IPS-NIHi11 (cell line): ENCODE measurements at regions not wholly inside any gene's neighbourhood (a gene's known extent, or its start where the extent isn't known, plus 50 kb on each side); places are given as distances from the start of the nearest gene placed in this dataset.
A peak's percentile ranks its signal among the peaks of the same experiment; 100 is the strongest.
"Not testable (repeated sequence)": the region's sequence is repeated elsewhere in the genome, so short reads cannot be mapped to it uniquely, and the experiment has no call there.

Experiments
- DNase-seq: peaks from one replicate; pipeline ENCODE4 v3.0.0; 2012; ENCODE audit warnings: mixed read lengths, low spot score

GRCh38 chr2:113386780-113387433 lies 50.6 kb upstream of the ZNG1B start:
- not testable (repeated sequence) for DNase-seq

DNA sequence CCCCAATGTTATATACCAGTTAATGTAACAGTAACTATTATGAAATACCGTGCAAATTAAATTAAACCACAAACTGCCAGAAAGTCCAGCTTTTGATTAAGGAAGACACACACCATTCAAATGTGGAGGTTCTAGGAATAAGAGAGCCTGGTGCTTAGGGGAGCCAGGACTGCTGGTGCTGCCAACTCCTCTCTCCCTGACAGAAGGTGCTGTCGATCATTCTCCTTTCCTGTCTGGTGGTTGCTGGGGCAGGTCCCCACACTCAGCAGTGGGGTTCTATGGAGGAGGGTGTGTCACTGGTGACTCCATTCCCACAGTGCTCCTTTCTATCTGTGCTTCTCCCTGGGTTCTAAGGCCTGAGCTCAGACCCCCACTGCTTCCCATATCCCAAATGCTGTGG lies 57.9 kb upstream of the ZNG1B start:
- not testable (repeated sequence) for DNase-seq

DNA sequence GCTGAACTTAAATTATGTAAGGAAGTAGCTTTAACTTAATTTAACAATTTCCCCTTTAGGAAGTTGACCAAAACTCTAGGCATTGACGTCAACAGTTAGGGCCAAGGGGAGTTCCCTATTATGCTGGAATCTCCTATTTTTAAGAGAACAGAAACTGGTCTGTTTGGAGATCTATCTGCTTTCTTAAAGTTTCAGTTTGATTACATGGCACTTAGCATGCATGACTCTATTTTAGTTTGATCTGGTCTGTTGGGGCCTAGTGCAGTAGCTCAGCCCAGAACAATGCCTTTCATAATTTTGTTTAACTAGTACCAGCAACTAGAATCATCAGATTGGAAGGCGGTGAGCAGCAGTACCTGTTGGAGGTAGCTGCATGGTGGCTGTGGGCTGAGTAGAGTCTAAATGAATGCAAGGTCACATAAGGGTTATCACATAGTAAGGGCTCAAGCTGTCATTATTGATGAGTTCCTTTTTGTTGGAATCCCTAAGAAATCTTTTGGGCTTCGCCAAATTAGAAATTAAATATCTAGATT lies 60.5 kb upstream of the ZNG1B start:
- no peak for DNase-seq

GRCh38 chr2:113376253-113376912 lies 61.1 kb upstream of the ZNG1B start:
- no peak for DNase-seq

DNA sequence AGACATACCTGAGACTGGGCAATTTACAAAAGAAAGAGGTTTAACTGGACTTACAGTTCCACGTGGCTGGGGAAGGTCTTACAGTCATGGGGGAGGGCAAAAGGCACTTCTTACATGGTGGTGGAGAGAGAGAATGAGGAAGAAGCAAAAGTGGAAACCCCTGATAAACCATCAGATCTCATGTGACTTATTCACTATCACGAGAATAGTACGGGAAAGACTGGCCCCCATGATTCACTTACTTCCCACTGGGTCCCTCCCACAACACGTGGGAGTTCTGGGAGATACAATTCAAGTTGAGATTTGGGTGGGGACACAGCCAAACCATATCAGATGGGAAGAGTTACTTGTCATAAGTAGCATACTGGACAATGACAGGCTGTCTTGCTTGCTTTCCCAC lies 62.6 kb upstream of the ZNG1B start:
- DNase-seq, result not testable (repeated sequence)

DNA sequence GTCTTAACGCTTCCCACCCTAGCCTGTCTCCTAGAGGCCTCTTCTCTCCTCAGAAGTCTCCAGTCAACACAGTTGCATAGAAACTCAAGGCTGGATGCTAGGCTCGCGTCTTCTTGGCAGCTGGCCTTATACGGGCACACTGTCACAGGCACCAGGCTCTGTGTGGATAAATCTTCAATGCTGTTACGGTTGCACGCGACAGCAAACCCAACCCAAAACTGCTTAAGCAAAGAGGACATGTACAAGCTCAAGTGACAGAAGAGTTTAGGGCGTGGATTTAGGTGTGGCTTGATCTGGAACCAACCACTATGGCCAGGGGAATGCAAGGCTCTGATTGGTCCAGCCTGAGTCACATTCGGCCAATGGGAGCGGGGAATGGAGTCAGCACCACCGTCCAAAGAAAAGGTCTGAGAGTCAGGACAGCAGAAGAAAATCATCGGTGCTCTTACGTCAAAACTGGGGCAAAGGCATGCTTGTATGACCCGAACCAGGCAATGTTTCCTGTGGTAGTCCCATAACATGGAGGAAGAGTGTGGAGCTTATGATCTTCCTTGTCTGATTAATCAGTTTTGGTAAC lies 65.1 kb upstream of the ZNG1B start:
- DNase-seq, result peak; percentile 66

DNA sequence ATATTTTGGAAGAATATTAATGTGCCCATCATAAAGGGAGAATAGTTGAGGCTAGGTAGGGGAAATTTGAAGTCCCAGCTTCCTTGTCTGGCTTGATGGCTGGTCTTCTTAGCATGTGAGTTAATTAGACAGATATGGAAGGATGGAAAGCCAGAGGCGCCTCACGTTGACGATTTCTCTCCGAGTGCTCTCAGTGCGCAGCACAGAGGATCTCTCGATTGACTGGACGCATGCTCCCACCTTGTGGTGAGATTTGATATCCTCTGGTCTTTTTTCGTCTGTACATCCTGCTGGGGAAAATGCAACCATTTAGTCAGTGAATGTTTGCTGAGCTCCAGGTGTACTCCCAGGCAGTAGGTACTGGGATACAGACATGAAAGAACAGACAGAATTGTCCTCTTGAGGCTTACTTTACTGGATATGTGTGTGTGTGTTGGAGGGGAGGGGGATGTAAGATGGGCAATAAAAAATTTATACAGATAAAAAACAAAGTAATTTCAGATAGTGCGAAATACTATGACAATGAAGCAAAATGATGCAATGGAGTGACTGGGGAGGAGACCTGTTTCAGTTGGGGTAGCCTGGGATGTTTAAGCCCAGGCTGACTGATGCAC lies 66.9 kb upstream of the ZNG1B start:
- peak; percentile 72 for DNase-seq

- no peak for DNase-seq
These were observed 67.5 kb upstream of the ZNG1B start for GRCh38 chr2:113370030-113370429.

DNA sequence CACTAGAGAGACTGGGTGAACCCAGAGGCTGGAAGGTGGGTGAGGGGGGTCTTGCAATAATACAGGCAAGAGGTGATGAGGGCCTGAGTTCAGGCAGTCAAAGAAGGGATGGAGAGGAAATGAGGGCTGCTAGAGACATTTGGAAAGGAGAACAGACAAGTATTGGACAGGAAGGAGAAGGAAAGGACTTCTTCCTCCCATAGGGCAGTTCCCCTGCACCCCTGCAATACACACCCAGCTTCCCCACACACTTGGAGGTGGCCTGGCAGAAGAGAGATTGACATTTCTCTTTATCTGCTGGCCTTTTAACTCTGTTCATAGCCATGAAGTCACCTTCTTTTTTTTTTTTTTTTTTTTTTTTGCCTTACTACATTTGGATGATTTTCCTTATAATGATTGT lies 68.9 kb upstream of the ZNG1B start:
- DNase-seq, result not testable (repeated sequence)

DNA sequence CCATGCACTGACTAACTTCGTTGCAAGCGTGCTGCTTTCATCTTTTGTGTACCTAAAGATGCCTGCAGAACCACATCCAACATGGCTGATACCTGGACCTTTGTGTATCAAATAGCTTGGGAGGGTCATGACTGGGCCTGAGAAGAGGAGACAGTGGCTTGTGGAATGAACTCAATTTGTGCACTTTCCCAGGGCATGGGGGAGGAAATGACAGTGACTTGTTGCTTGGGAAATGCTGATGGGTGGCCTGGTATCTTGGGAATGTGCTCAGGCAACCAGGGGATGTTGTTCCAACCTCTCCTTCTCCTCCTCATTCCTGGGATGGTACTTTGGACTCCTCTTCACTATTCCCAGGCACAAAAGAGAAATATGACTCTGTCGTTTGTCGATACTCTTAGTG lies 70.7 kb upstream of the ZNG1B start:
- DNase-seq, result not testable (repeated sequence)

DNA sequence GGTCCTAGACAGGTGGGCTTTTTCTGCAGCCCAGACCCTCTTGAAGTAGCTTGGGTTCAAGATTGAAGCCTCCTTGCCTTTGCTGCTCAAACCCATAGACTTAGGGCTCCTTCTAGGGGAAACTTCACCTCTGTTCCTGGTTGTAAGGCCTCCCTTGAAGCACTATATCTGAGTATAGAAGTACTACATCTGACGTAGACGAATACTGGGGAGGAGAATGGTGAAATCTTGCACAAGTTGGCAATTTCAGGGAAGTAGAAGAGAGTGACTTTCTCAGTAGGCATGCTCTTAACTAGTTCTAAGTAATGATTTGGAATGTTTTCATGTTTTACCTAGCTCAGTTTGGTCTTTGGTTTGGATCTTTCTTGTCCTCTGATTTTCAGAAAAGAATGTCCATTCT lies 71.7 kb upstream of the ZNG1B start:
- DNase-seq, result not testable (repeated sequence)

DNA sequence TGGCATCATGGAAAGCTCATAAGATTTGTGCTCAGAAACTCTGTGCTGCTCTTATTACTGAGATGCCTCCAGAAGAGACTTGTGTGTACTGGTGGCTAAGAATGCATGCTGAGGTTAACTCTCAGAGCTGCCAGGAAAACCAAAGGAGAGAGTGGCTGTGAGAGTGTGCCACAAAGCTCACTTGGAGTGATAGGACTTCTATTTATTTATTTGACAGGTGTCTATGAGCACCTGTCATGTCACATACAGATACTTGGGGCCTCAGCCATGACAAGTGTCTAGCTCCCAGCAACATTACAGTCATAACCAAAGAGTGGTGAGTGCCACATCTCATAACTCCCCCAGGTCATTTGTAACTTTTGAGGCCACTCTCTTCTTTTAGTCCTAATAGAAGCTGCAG lies 72.2 kb upstream of the ZNG1B start:
- DNase-seq, result not testable (repeated sequence)

GRCh38 chr2:113361051-113361450 lies 76.4 kb upstream of the ZNG1B start:
- DNase-seq, result no peak

DNA sequence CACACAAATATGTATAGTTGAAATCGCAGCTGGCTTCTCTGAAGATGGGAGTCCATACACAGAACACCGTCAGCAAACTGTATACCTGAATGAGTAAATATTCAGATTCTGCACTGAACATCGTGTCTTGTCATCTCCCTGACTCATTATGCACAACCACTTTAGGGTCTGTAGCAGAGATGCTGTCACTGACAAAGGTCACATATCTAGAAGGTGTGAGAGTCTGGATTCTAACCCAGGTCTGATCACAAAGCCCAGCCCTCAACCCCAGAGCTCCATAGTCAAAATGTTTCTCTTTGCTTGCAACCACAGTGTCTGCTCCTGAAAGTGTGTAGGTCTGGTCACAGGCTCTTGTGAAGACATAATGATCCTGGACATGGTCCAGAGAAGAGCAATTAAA lies 78.3 kb upstream of the PAX8 start:
- DNase-seq, result no peak

- DNase-seq, result not testable (repeated sequence)
These were observed 77.6 kb upstream of the PAX8 start for GRCh38 chr2:113356284-113356683.

DNA sequence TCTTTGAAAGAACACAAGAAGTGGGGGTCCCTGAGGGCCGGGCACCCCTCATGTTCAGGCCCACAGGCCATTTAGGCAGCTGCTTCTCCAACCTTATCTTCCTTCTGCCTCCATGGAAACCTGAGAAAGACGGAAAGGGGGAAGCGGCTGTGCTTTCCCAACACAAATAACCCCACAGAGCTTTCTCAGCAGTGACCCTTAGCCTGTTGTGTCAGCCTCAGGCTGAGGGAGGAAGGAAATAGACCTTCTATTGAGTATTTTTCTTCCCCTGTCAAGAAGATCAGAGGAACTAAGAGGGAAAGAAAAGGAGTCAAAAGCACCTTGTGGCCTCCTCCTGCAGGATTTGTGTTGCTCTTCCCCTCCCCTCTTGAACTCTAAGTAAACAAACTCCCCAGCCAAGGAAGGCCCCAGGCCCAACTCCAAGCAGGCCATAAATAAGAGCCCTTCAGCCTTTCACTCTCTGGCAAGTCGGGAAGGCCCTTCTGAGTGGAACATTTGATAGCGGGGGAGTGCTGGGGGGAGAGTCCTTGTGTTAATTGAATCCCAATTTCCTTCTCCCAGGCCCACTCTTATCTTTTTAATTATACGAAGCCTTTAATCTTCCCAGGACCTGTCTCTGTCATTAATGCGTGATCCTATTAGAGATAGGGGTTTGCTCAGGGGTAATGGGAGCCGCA lies 76.8 kb upstream of the PAX8 start:
- DNase-seq, result not testable (repeated sequence)

GRCh38 chr2:113351375-113352355 lies 72.9 kb upstream of the PAX8 start:
- no peak for DNase-seq

GRCh38 chr2:113343800-113344199 lies 65.1 kb upstream of the PAX8 start:
- not testable (repeated sequence) for DNase-seq

- no peak for DNase-seq
These were observed 63.9 kb upstream of the PAX8 start for GRCh38 chr2:113342650-113343049.

DNA sequence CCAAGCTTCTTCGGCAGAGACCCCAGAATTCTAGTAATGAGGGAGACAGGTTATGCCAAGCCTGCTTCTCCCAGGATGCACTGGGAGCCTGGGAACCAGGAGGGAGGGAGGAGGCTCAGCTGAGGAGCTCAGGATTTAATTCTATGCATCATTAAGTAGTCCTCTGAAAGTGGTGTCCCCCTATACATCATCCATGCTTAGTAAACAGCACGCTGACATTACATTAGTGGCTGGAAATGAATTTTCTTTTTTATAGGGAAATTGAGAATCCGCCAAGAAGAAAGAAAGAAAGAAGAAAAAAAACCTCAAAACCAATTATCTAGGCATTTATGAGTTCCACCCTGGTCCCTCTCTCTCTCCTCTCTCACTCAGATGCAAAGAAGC lies 63.1 kb upstream of the PAX8 start:
- not testable (repeated sequence) for DNase-seq
